ENCODE measurements at regions not wholly inside any gene's neighbourhood (a gene's known extent, or its start where the extent isn't known, plus 50 kb on each side); places are given as distances from the start of the nearest gene placed in this dataset.

DNA sequence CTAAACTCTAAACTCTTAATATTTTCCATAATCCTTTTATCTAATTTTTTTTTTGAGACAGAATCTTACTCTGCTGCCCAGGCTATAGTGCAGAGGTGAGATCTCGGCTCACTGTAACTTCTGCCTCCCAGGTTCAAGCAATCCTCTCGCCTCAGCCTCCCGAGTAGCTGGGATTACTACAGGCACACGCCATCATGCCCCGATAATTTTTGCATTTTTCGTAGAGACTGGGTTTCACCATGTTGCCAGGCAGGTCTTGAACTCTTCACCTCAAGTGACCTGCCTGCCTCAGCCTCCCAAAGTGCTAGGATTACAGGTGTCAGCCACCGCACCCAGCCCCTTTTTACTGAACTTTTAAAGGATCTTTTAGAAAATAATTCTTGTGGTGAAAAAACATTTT is 110.2 kb upstream of the PHF14 start:
- TF ChIP-seq CTCF (conservative IDR thresholded peaks at IDR 0.05) (no peak), EZH2 (IDR thresholded peaks at IDR 0.05; ENCODE audit: low read depth) (no peak)
